ENCODE measurements at regions not wholly inside any gene's neighbourhood (a gene's known extent, or its start where the extent isn't known, plus 50 kb on each side); places are given as distances from the start of the nearest gene placed in this dataset.

- H3K4me3 ChIP-seq (ENCODE audit: low read length), result no peak overlapping the region
Observed at GRCh38 chr2:145849466-145849865, 1329.5 kb upstream of the ZEB2 start.

GRCh38 chr2:145846982-145847381 lies 1327.1 kb upstream of the ZEB2 start:
- no peaks in the 10 kb centered on the region for H3K27me3 ChIP-seq (ENCODE audit: control insufficient read depth, insufficient read depth, low read length)
- no peaks in the 10 kb centered on the region for H3K36me3 ChIP-seq (ENCODE audit: control insufficient read depth, insufficient read depth, low read length)
- H3K27ac ChIP-seq (ENCODE audit: low read depth, low read length), result no peak overlapping the region
- no peak overlapping the region for H3K4me3 ChIP-seq (ENCODE audit: low read length)
- no peak overlapping the region for H3K9ac ChIP-seq (ENCODE audit: low read length)
- no peaks in the 10 kb centered on the region for H3K4me1 ChIP-seq (ENCODE audit: control insufficient read depth, insufficient read depth, low read length)

More at GRCh38 chr2:145849466-145849865, 1329.5 kb upstream of the ZEB2 start:
- Histone ChIP-seq H3K27me3 (ENCODE audit: control insufficient read depth, insufficient read depth, low read length) (no peaks in the 10 kb centered on the region), H3K4me1 (ENCODE audit: control insufficient read depth, insufficient read depth, low read length) (no peaks in the 10 kb centered on the region), H3K27ac (ENCODE audit: low read depth, low read length) (no peak overlapping the region), H3K9ac (ENCODE audit: low read length) (no peak overlapping the region), H3K36me3 (ENCODE audit: control insufficient read depth, insufficient read depth, low read length) (no peaks in the 10 kb centered on the region)

DNA sequence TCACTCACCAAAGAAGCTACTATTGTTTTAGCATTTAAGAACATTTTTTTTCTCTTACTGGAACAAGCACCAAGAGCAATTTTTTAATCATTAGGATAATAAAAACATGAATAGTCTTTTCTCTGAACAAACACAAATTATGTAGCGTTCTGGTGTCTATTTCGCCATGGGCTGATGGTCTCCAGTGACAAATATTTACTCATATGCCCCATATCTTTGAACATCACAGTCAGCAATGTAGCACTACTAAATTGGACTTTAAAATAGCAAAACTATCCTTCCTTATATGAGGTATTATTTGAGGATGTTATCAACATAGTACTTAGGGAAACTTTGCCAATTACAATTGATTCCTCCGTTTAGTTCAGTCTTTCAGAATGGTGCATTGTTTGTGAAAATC lies 1326.0 kb upstream of the ZEB2 start:
- Histone ChIP-seq H3K9ac (ENCODE audit: low read length) (no peak overlapping the region), H3K27ac (ENCODE audit: low read depth, low read length) (no peak overlapping the region), H3K36me3 (ENCODE audit: control insufficient read depth, insufficient read depth, low read length) (no peaks in the 10 kb centered on the region), H3K4me3 (ENCODE audit: low read length) (no peak overlapping the region), H3K4me1 (ENCODE audit: control insufficient read depth, insufficient read depth, low read length) (no peaks in the 10 kb centered on the region), H3K27me3 (ENCODE audit: control insufficient read depth, insufficient read depth, low read length) (no peaks in the 10 kb centered on the region)

GRCh38 chr2:145845207-145845894 lies 1325.4 kb upstream of the ZEB2 start:
- Histone ChIP-seq H3K4me1 (ENCODE audit: control insufficient read depth, insufficient read depth, low read length) (no peaks in the 10 kb centered on the region), H3K36me3 (ENCODE audit: control insufficient read depth, insufficient read depth, low read length) (no peaks in the 10 kb centered on the region), H3K27ac (ENCODE audit: low read depth, low read length) (no peak overlapping the region), H3K9ac (ENCODE audit: low read length) (no peak overlapping the region), H3K27me3 (ENCODE audit: control insufficient read depth, insufficient read depth, low read length) (no peaks in the 10 kb centered on the region), H3K4me3 (ENCODE audit: low read length) (no peak overlapping the region)

DNA sequence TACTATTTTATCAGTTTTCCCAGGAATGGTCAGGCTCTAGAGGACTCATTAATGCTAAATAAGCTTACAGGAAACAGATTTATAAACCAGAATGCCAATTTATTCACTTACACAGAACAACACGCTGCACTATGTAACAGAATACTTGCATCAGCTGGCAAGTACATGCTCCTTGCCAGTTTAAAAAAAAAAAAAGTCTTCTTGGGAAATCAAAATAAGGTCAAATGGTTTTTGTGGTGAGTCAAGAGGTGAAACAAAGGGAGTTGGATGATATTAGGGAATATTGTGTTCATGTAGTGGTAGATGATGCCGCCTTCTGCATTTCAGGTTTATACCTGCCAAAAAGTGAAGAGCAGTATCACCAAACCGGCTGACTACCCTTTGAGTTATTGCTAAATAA lies 1322.1 kb upstream of the ZEB2 start:
- no peak overlapping the region for H3K27ac ChIP-seq (ENCODE audit: low read depth, low read length)

DNA sequence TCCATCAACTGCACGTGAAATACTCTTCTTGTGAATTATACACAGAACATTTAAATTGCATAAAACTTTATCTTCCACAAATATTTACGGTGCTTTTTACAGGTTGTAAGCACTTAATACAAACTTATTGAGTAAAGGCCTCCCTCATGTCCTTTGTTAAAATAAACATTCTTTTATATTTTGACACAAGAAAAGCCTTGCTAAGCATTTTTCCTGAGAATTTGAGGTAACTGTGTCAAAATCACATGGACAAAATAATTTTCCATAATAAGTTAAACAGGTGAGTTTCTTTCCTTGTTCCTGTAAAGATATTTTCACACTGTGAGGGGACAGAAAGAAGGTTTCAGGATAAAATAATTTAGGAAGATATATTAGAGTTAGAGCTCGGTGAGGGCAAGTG lies 1317.1 kb upstream of the ZEB2 start:
- no peaks in the 10 kb centered on the region for H3K4me1 ChIP-seq (ENCODE audit: control insufficient read depth, insufficient read depth, low read length)
- H3K27me3 ChIP-seq (ENCODE audit: control insufficient read depth, insufficient read depth, low read length), result no peaks in the 10 kb centered on the region
- no peak overlapping the region for H3K4me3 ChIP-seq (ENCODE audit: low read length)
- no peak overlapping the region for H3K27ac ChIP-seq (ENCODE audit: low read depth, low read length)
- no peak overlapping the region for H3K9ac ChIP-seq (ENCODE audit: low read length)
- H3K36me3 ChIP-seq (ENCODE audit: control insufficient read depth, insufficient read depth, low read length), result no peaks in the 10 kb centered on the region

More for the DNA sequence above, 1322.1 kb upstream of the ZEB2 start:
- Histone ChIP-seq H3K9ac (ENCODE audit: low read length) (no peak overlapping the region), H3K4me3 (ENCODE audit: low read length) (no peak overlapping the region), H3K27me3 (ENCODE audit: control insufficient read depth, insufficient read depth, low read length) (no peaks in the 10 kb centered on the region), H3K4me1 (ENCODE audit: control insufficient read depth, insufficient read depth, low read length) (no peaks in the 10 kb centered on the region), H3K36me3 (ENCODE audit: control insufficient read depth, insufficient read depth, low read length) (no peaks in the 10 kb centered on the region)

GRCh38 chr2:145835665-145836064 lies 1315.7 kb upstream of the ZEB2 start:
- Histone ChIP-seq H3K4me3 (ENCODE audit: low read length) (no peak overlapping the region), H3K9ac (ENCODE audit: low read length) (no peak overlapping the region), H3K36me3 (ENCODE audit: control insufficient read depth, insufficient read depth, low read length) (no peaks in the 10 kb centered on the region), H3K27ac (ENCODE audit: low read depth, low read length) (no peak overlapping the region), H3K27me3 (ENCODE audit: control insufficient read depth, insufficient read depth, low read length) (no peaks in the 10 kb centered on the region), H3K4me1 (ENCODE audit: control insufficient read depth, insufficient read depth, low read length) (no peaks in the 10 kb centered on the region)

- Histone ChIP-seq H3K36me3 (ENCODE audit: control insufficient read depth, insufficient read depth, low read length) (no peaks in the 10 kb centered on the region), H3K4me1 (ENCODE audit: control insufficient read depth, insufficient read depth, low read length) (no peaks in the 10 kb centered on the region), H3K27ac (ENCODE audit: low read depth, low read length) (no peak overlapping the region), H3K27me3 (ENCODE audit: control insufficient read depth, insufficient read depth, low read length) (no peaks in the 10 kb centered on the region), H3K4me3 (ENCODE audit: low read length) (no peak overlapping the region), H3K9ac (ENCODE audit: low read length) (no peak overlapping the region)
Observed at GRCh38 chr2:145832681-145833080, 1312.8 kb upstream of the ZEB2 start.

GRCh38 chr2:145829931-145830330 lies 1310.0 kb upstream of the ZEB2 start:
- Histone ChIP-seq H3K36me3 (ENCODE audit: control insufficient read depth, insufficient read depth, low read length) (no peaks in the 10 kb centered on the region), H3K27me3 (ENCODE audit: control insufficient read depth, insufficient read depth, low read length) (no peaks in the 10 kb centered on the region), H3K4me3 (ENCODE audit: low read length) (no peak overlapping the region), H3K9ac (ENCODE audit: low read length) (no peak overlapping the region), H3K4me1 (ENCODE audit: control insufficient read depth, insufficient read depth, low read length) (no peaks in the 10 kb centered on the region), H3K27ac (ENCODE audit: low read depth, low read length) (no peak overlapping the region)

- Histone ChIP-seq H3K4me3 (ENCODE audit: low read length) (no peak overlapping the region), H3K27ac (ENCODE audit: low read depth, low read length) (no peak overlapping the region), H3K27me3 (ENCODE audit: control insufficient read depth, insufficient read depth, low read length) (no peaks in the 10 kb centered on the region), H3K36me3 (ENCODE audit: control insufficient read depth, insufficient read depth, low read length) (no peaks in the 10 kb centered on the region), H3K4me1 (ENCODE audit: control insufficient read depth, insufficient read depth, low read length) (no peaks in the 10 kb centered on the region), H3K9ac (ENCODE audit: low read length) (no peak overlapping the region)
Observed at GRCh38 chr2:145827235-145827634, 1307.3 kb upstream of the ZEB2 start.

- no peaks in the 10 kb centered on the region for H3K4me1 ChIP-seq (ENCODE audit: control insufficient read depth, insufficient read depth, low read length)
- no peak overlapping the region for H3K4me3 ChIP-seq (ENCODE audit: low read length)
- no peak overlapping the region for H3K9ac ChIP-seq (ENCODE audit: low read length)
- no peaks in the 10 kb centered on the region for H3K27me3 ChIP-seq (ENCODE audit: control insufficient read depth, insufficient read depth, low read length)
- H3K27ac ChIP-seq (ENCODE audit: low read depth, low read length), result no peak overlapping the region
- no peaks in the 10 kb centered on the region for H3K36me3 ChIP-seq (ENCODE audit: control insufficient read depth, insufficient read depth, low read length)
Observed at GRCh38 chr2:145824384-145824783, 1304.5 kb upstream of the ZEB2 start.

DNA sequence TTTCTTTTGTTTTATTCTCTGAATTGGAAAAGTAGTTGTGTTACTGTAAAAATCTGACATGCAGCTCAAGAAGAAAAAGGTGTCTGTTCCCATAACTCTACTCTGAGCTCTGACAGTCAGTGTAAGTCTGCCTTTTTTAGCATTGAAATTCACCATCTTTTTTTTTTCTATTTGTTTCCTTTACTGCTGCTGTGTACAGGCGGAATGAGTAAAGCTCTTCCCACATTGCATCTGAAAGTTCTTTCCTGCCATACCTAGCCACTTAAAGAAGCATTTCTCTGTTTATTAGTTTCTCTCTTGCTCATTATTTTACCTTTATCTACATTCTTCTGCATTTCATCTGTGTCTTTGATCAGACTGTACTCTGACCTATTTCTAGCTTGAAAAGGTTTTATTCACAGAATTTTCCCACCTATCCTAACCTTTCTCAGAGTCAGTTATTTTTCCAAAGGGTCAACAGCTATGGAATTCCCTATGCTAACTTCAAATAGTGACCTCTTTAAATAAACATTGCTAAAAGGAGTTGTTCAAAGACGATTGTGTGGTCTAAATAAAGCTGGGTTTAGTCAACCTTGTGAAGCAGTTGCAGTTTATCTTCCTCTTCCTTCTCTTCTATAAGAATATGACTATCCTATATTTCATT lies 1303.1 kb upstream of the ZEB2 start:
- Histone ChIP-seq H3K27me3 (ENCODE audit: control insufficient read depth, insufficient read depth, low read length) (no peaks in the 10 kb centered on the region), H3K4me1 (ENCODE audit: control insufficient read depth, insufficient read depth, low read length) (no peaks in the 10 kb centered on the region), H3K36me3 (ENCODE audit: control insufficient read depth, insufficient read depth, low read length) (no peaks in the 10 kb centered on the region), H3K27ac (ENCODE audit: low read depth, low read length) (no peak overlapping the region), H3K4me3 (ENCODE audit: low read length) (no peak overlapping the region), H3K9ac (ENCODE audit: low read length) (no peak overlapping the region)

DNA sequence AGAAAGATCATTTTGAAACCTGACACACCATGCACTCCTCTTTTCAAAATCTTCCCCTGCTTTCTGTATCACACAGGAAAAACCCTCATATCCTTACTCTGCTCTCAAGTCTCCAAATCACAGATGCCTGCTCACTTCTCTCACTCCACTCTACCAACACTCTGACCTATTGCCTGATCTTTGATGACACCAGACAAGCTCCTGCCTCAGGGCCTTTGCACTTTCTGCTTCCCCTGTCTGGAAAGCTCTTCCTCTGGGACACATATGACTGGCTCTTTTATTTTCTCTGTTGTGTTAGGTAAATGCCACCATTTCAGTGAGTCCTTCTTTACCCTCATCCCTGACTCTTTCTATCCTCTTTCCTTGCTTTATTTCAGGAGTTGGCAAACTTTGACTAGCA lies 1300.7 kb upstream of the ZEB2 start:
- H3K4me3 ChIP-seq (ENCODE audit: low read length), result no peak overlapping the region
- no peaks in the 10 kb centered on the region for H3K36me3 ChIP-seq (ENCODE audit: control insufficient read depth, insufficient read depth, low read length)
- H3K27ac ChIP-seq (ENCODE audit: low read depth, low read length), result no peak overlapping the region
- H3K4me1 ChIP-seq (ENCODE audit: control insufficient read depth, insufficient read depth, low read length), result no peaks in the 10 kb centered on the region
- no peak overlapping the region for H3K9ac ChIP-seq (ENCODE audit: low read length)
- no peaks in the 10 kb centered on the region for H3K27me3 ChIP-seq (ENCODE audit: control insufficient read depth, insufficient read depth, low read length)

Data from rectal smooth muscle tissue (tissue), 1 donor.